HG03457 (cell line): ENCODE measurements at regions not wholly inside any gene's neighbourhood (a gene's known extent, or its start where the extent isn't known, plus 50 kb on each side); places are given as distances from the start of the nearest gene placed in this dataset.
"Not testable (repeated sequence)": the region's sequence is repeated elsewhere in the genome, so short reads cannot be mapped to it uniquely, and the experiment has no call there.

Experiments
- ATAC-seq: cut with Tn5 transposase; IDR thresholded peaks from one replicate; pipeline ENCODE4 v1.9.1; 2021; ENCODE audit warnings: moderate number of reproducible peaks; ENCODE audit not compliant: unreplicated experiment

DNA sequence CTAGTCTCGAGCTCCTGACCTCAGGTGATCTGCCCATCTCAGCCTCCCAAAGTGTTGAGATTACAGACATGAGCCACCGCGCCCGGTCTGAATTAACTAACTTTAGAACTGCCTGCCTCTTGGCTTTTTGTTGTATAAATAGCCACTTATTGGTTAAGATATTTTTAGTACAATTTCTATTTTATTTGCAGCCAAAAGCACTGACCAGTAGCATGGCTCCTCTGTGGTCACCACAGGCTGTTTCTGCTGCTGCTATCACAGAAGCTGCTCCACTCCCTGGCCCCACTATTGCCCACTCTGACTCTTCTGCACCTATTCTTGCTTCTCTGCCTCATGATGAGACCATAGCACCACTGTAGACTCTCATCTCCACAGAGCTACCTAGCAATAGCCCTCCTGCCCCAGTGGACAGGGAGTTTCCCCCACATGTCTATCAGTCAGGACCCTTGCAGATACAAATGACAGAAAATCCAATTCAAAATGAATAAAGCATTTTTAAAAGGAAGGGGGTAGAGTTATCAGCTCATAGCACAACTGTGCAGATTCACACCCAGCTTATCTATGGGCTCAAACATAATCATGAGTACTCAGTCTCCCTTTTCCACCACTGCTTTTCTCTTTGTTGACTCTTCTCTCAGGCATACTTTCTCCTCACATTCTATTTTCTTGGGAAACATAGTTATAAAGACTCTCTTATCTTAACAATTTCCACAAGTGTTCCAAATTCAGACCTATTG lies 151.8 kb upstream of the EPB41L4A start:
- no peak for ATAC-seq

GRCh38 chr5:112573441-112573840 lies 154.4 kb upstream of the EPB41L4A start:
- no peak for ATAC-seq

- no peak for ATAC-seq
Measured at GRCh38 chr5:112574536-112574935, 155.5 kb upstream of the EPB41L4A start.

DNA sequence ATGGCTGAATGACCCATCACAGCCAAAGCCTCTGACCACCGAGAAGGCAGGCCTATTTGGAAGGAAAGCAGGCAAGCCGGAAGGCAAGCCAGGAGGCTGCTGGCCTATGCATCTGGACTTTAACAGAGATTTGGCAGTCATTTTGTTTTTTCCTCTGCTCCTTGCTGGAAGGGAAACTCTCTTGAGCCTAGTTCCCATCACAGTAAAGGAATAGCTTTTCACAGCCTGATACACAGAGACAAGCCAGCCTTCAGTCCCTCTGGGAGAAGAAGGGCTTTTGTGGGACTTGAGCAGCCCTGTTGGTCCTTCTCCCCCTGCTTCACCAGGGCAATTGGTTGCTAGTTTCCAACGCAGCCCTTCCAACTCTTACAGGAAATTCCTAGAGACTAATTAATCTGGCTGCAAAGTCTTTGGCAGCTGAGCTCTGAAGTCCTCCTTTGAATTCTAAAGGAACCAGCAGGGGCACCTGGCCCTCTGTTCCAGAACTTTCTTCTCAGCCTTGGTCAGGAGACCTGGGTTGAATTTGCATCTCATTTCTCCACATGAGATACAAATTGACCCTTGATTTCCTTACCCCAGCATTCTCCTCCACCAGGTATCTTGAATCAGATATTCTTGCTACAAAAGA lies 157.3 kb upstream of the EPB41L4A start:
- ATAC-seq = no peak

GRCh38 chr5:112579599-112580170 lies 158.0 kb upstream of the APC start:
- ATAC-seq = no peak

DNA sequence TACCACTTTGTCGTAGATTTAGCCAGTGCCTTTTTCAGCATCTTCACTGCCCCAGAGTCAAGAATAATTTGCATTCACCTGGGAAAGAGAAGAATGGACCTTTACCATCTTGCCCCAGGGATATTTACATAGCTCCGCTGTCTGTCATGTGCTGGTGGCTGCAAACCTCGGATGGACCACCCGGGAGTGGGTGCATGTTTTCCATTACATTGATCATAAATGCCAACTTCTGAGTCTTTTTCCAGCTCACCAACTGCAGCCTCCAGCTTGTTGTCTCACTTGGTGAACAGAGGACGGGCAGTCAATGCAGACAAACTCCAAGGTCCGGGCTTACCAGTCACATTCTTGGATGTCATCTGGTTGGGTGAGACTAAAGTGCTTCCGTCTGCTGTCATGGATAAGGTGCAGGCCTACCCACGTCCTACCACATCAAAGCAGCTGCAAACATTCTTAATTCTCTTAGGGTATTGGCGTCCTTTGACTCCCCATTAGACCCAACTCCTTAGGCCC lies 155.8 kb upstream of the APC start:
- no peak for ATAC-seq

GRCh38 chr5:112583166-112583565 lies 154.5 kb upstream of the APC start:
- ATAC-seq = no peak

GRCh38 chr5:112584781-112585180 lies 152.9 kb upstream of the APC start:
- ATAC-seq = no peak

GRCh38 chr5:112586596-112587062 lies 151.1 kb upstream of the APC start:
- no peak for ATAC-seq

DNA sequence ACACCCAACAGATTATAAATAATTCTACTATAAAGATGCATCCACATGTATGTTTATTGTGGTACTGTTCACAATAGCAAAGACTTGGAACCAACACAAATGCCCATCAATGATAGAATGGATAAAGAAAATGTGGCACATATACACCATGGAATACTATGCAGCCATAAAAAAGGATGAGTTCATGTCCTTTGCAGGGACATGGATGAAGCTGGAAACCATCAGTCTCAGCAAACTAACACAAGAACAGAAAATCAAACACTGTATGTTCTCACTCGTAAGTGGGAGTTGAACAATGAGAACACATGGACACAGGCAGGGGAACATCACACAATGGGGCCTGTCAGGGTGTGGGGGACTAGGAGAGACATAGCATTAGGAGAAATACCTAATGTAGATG lies 146.8 kb upstream of the APC start:
- ATAC-seq = not testable (repeated sequence)

DNA sequence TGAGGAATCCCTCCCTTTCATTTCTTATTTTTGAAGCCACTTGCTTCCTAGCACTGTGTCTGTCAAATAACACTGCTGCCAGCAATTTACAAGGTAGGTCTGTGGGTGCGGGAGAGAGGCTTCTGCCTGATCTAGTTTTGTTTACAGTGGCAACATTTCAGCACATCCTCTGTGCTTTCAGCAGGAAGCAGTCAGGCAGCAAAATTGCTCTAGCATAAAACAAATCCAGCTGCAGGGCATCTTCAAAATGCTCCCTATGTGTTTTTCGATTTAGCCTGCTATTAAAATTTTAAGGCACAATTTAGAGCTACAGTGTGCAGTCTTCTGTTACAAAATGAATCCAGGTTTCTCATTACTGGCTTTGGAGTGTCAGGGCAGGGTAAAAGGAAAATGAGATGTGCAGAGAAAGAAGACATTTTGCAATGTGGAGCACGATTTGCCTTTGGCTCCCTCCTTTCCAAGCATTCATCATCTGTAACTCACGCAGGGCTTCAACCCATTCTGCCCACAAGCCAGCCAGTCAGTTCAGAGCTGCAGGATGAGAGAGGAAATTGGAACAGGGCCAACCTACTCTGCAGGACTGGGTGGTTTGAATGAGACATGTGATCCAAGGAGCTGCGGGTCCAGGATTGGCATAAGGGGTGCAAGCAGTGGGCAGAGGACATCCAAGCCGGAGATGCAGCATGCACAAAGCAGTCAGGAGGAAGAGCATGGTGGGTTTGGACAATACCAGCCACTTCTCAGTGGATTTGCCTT lies 143.4 kb upstream of the APC start:
- no peak for ATAC-seq

DNA sequence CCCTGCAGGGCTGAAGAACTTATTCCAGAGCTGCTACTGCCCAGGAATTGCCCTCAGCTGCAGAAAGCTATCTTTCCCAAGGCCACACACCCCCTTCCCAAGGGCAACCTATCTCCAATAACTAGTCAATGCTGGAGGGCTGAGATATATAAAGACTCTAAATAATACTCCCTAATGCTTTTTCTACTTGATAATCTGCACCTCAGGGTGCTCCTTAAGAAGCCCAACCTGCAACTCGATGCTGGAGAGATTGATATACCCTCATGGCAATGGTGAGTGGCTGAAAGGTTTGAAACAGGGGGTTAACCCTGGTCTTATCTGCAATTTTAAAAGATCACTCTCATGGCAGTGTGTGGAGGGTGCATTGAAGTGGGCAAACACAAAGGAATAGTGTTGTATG lies 142.7 kb upstream of the APC start:
- no peak for ATAC-seq

- ATAC-seq = no peak
Measured at GRCh38 chr5:112597831-112598230, 139.9 kb upstream of the APC start.

DNA sequence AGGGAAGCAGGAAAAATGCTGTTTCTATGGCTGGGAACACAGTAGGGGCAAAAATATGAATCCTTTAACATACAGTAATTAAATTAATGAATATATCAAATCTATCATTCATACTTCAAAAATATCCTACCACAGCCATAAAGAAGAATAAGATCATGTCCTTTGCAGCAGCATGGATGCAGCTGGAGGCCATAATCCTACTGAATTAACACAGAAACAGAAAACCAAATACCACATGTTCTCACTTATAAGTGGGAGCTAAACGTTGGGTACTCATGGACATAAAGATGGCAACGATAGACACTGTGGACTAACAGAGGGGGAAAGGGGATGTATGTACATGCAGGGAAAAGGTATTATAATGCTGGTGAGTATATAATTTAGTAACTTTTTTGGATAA lies 137.2 kb upstream of the APC start:
- ATAC-seq = not testable (repeated sequence)

DNA sequence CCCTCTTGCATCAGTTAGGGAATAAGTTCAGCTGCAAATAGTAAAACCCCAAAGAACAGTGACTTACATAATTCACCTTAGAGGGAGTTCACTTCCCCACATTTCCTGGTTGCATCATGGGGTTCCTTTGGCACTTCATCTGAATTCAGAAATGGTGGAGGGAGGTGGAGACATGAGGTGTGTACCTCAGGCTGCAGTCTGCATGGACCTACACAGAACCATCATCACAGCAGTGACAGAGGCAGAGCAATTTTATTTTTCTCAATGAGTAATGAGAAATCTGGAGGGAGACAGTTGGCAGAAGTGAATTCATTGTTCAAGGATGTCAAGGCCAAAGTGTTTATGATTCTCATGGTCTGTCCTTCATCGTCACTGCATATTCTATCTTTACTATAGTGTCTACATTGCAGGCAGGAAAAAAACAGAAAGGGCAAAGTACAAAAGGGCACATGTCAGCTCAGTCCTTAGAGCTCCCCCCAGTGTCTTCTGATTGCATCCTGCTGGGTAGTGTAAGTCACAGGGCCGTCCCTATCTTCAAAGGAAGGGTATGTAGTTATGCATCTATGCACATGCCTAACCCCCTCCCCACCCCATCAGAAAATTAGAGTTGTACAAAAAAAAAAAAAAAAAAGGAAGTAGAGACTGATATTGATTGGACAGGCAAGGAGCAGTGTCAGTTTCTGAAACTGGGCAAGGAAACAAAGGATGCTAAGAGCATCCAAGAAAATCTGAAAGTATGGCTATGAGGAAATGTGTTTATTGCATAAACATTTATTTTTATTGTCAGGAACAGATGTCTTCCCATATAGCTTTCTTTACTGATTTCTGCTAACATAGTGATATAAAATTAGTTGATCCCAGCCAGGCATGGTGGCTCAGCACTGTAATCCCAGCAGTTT lies 132.7 kb upstream of the APC start:
- no peak for ATAC-seq

- ATAC-seq = no peak
Measured at GRCh38 chr5:112608975-112609374, 128.7 kb upstream of the APC start.

DNA sequence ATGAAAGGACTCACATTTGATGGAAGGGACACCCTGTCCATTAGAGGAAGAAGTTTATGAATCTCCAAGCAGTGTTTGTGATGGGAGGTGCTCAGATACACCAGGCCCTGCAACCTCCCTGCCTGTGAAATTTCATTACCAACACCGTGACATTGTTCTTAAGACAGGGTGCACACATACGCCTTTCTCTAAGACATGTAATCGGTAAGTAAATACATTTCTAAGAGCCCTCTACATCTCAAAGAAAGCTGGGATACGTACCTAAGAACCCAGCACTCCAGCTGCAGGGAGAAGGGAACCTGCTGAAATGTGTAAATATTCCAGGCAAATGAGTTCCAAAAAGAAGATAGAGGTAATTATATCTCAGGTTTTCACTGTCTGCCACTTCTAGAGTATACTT lies 125.0 kb upstream of the APC start:
- ATAC-seq = no peak

DNA sequence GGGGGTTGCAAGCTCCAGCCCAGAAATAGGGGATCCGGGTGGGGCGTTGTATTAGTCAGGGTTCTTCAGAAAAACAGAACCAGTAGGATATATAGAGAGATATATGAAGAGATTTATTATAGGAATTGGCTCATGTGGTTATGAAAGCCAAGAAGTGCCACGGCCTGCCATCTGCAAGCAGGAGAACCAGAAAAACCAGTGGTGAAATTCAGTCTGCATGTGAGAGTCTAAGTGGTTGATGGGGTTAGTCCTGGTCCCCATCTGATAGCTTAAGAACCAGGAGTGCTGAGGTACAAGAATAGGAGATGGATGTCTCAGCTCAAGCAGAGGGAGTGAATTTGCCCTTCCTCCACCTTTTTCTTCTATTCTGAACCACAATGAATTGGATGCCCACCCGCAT lies 123.4 kb upstream of the APC start:
- ATAC-seq = no peak

DNA sequence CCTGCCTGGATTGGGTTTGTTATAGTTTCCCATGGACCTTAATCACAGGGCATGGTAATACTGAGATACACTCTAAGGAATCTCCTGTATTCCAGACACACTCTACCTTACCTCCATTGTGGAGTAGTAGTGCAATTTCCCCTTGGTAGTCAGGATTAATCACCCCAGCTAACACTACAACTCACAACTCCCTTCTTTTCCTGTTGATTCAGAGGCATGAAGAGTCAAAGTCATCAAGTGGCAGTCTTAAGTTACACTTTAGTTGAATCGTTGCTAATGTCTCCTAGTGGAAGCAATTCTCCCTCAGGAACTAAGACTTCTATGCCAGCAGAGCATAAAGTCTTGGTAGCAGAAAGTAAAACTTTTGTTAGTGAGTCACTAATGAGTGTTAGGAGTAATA lies 122.7 kb upstream of the APC start:
- no peak for ATAC-seq

- ATAC-seq = no peak
Measured at GRCh38 chr5:112616812-112617547, 120.7 kb upstream of the APC start.
